ENCODE measurements at regions not wholly inside any gene's neighbourhood (a gene's known extent, or its start where the extent isn't known, plus 50 kb on each side); places are given as distances from the start of the nearest gene placed in this dataset.

DNA sequence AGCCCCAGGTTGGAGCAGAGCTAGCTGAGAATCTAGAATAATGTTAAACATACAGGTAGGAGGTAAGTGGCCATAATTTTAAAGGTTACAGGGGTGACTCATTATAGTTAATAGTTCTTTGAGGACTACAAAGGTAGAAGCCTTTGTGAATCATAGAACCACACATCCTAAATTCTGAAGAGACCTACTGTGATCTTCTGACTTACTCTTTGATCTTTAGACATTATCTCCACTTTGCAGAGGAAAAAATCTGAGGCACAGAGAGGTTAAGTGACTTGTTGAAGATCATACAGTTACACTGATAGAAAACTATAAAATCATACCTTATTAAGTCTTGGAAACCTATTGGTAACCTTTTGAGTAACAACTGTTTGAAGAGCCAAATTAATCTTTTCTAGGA lies 1051.3 kb upstream of the NRXN1 start:
- H3K9me2 ChIP-seq (ENCODE audit: insufficient read depth): no peaks in the 10 kb centered on the region
- no peaks in the 10 kb centered on the region for H4K20me1 ChIP-seq (replicated peaks; ENCODE audit: insufficient read depth)
- no peaks in the 10 kb centered on the region for H3K79me2 ChIP-seq (replicated peaks; ENCODE audit: insufficient read depth)
- Mint-ChIP-seq H3K9me3 (no peaks in the 10 kb centered on the region), H3K4me1 (peaks cover 13% of the 10 kb centered on the region; the same call in 2 of the 3 replicates), H3K27ac (no peak overlapping the region), H3K36me3 (ENCODE audit: low read depth) (no peaks in the 10 kb centered on the region), H3K27me3 (ENCODE audit: insufficient read depth, low read depth, poor library complexity) (no peaks in the 10 kb centered on the region), H3K4me3 (no peak overlapping the region)
- H3K36me3 ChIP-seq (ENCODE audit: insufficient read depth): no peaks in the 10 kb centered on the region
- no peaks in the 10 kb centered on the region for H3F3A ChIP-seq (replicated peaks; ENCODE audit: low read depth)
- peaks cover 11% of the 10 kb centered on the region; the same call in 1 of the 2 replicates for H3K4me1 ChIP-seq (ENCODE audit: insufficient read depth)
- TF ChIP-seq, protein P1, sequence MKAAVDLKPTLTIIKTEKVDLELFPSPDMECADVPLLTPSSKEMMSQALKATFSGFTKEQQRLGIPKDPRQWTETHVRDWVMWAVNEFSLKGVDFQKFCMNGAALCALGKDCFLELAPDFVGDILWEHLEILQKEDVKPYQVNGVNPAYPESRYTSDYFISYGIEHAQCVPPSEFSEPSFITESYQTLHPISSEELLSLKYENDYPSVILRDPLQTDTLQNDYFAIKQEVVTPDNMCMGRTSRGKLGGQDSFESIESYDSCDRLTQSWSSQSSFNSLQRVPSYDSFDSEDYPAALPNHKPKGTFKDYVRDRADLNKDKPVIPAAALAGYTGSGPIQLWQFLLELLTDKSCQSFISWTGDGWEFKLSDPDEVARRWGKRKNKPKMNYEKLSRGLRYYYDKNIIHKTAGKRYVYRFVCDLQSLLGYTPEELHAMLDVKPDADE (IDR thresholded peaks at IDR 0.05): no peak
- TF ChIP-seq ZNF114 (CRISPR knock-in tag; IDR thresholded peaks at IDR 0.05) (no peak), NANOG (IDR thresholded peaks at IDR 0.05; ENCODE audit: borderline replicate concordance) (no peak)
- ATAC-seq (no peak), DNase-seq (ENCODE audit: low spot score) (no peak)
- H3K27me3 ChIP-seq (ENCODE audit: insufficient read depth): no peaks in the 10 kb centered on the region
- H3K27ac ChIP-seq (ENCODE audit: low read depth): no peak overlapping the region
- H3K4me3 ChIP-seq: no peak overlapping the region
- no peak overlapping the region for H3K4me2 ChIP-seq
- no peak overlapping the region for H2AFZ ChIP-seq

- Mint-ChIP-seq H3K27ac (no peak overlapping the region), H3K4me3 (no peak overlapping the region), H3K27me3 (ENCODE audit: insufficient read depth, low read depth, poor library complexity) (no peaks in the 10 kb centered on the region), H3K4me1 (peaks cover 14% of the 10 kb centered on the region; the same call in 2 of the 3 replicates), H3K36me3 (ENCODE audit: low read depth) (no peaks in the 10 kb centered on the region), H3K9me3 (no peaks in the 10 kb centered on the region)
- no peak overlapping the region for H3K4me3 ChIP-seq
- no peaks in the 10 kb centered on the region for H3F3A ChIP-seq (replicated peaks; ENCODE audit: low read depth)
- no peak overlapping the region for H3K4me2 ChIP-seq
- H4K20me1 ChIP-seq (replicated peaks; ENCODE audit: insufficient read depth): no peaks in the 10 kb centered on the region
- no peak for TF ChIP-seq STAT1 (IDR thresholded peaks at IDR 0.05; ENCODE audit: unreplicated experiment)
- TF ChIP-seq NANOG (IDR thresholded peaks at IDR 0.05; ENCODE audit: borderline replicate concordance): no peak
- no peak for TF ChIP-seq EZH2 (IDR thresholded peaks at IDR 0.05; ENCODE audit: low read depth, unreplicated experiment)
- TF ChIP-seq, protein P1 (IDR thresholded peaks at IDR 0.05): no peak
- no peak for TF ChIP-seq JUNB (IDR thresholded peaks at IDR 0.05; ENCODE audit: unreplicated experiment)
- no peak for TF ChIP-seq POLR2AphosphoS5 (IDR thresholded peaks at IDR 0.05; ENCODE audit: low read depth)
- H2AFZ ChIP-seq: no peak overlapping the region
- peaks cover 11% of the 10 kb centered on the region; the same call in 1 of the 2 replicates for H3K4me1 ChIP-seq (ENCODE audit: insufficient read depth)
- H3K9me2 ChIP-seq (ENCODE audit: insufficient read depth): no peaks in the 10 kb centered on the region
- no peak for ATAC-seq
- no peaks in the 10 kb centered on the region for H3K27me3 ChIP-seq (ENCODE audit: insufficient read depth)
- no peaks in the 10 kb centered on the region for H3K79me2 ChIP-seq (replicated peaks; ENCODE audit: insufficient read depth)
- no peak overlapping the region for H3K27ac ChIP-seq (ENCODE audit: low read depth)
- DNase-seq (ENCODE audit: low spot score): no peak
- H3K36me3 ChIP-seq (ENCODE audit: insufficient read depth): no peaks in the 10 kb centered on the region
Measured at GRCh38 chr2:52082646-52083045, 1050.7 kb upstream of the NRXN1 start.

- H3K4me3 ChIP-seq: no peak overlapping the region
- H4K20me1 ChIP-seq (replicated peaks; ENCODE audit: insufficient read depth): no peaks in the 10 kb centered on the region
- ATAC-seq: no peak
- no peaks in the 10 kb centered on the region for H3K27me3 ChIP-seq (ENCODE audit: insufficient read depth)
- H3K4me1 ChIP-seq (ENCODE audit: insufficient read depth): peaks cover 11% of the 10 kb centered on the region; the same call in 1 of the 2 replicates
- DNase-seq (ENCODE audit: low spot score): no peak
- Mint-ChIP-seq H3K27me3 (ENCODE audit: insufficient read depth, low read depth, poor library complexity) (no peaks in the 10 kb centered on the region), H3K36me3 (ENCODE audit: low read depth) (0 out of 3 replicates have a peak, but pooled peaks cover 4% of the 10 kb centered on the region), H3K4me1 (peaks cover 28% of the 10 kb centered on the region), H3K27ac (no peak overlapping the region), H3K4me3 (no peak overlapping the region), H3K9me3 (no peaks in the 10 kb centered on the region; the same call in 2 of the 3 replicates)
- no peak overlapping the region for H3K27ac ChIP-seq (ENCODE audit: low read depth)
- H3F3A ChIP-seq (replicated peaks; ENCODE audit: low read depth): no peaks in the 10 kb centered on the region
- no peak overlapping the region for H2AFZ ChIP-seq
- H3K36me3 ChIP-seq (ENCODE audit: insufficient read depth): no peaks in the 10 kb centered on the region
- H3K4me2 ChIP-seq: no peak overlapping the region
- H3K9me2 ChIP-seq (ENCODE audit: insufficient read depth): no peaks in the 10 kb centered on the region
- H3K79me2 ChIP-seq (replicated peaks; ENCODE audit: insufficient read depth): no peaks in the 10 kb centered on the region
- TF ChIP-seq NANOG (IDR thresholded peaks at IDR 0.05; ENCODE audit: borderline replicate concordance) (no peak), ZNF331 (CRISPR knock-in tag; IDR thresholded peaks at IDR 0.05; ENCODE audit: low read depth) (no peak), ZNF462 (CRISPR knock-in tag; IDR thresholded peaks at IDR 0.05) (no peak), ZNF114 (CRISPR knock-in tag; IDR thresholded peaks at IDR 0.05) (no peak)
Measured at GRCh38 chr2:52079602-52080001, 1047.7 kb upstream of the NRXN1 start.

Measured in GM23338 (cell line).